Spleen (tissue), 7 donors: ENCODE measurements at regions not wholly inside any gene's neighbourhood (a gene's known extent, or its start where the extent isn't known, plus 50 kb on each side); places are given as distances from the start of the nearest gene placed in this dataset.

Experiments
- POLR2A ChIP-seq, 3 donors: fragments of 450-650 bp; IDR thresholded peaks; one replicate each; pipeline ENCODE4 v1.5.1; 2017; ENCODE audit warnings: antibody characterized with exemption in 3 of 3, mild to moderate bottlenecking in 1 of 3
- POLR2AphosphoS5 ChIP-seq, 3 donors: sonication (generic); formaldehyde crosslinking; IDR thresholded peaks; one replicate each; pipeline ENCODE4 v1.5.1; 2017; ENCODE audit warnings: antibody characterized with exemption in 3 of 3
- TF ChIP-seq, protein P1 (sequence below), 11 experiments: fragments of 200-600 bp in 7 of 11; fragments of 450-650 bp in 4 of 11; sonication (generic) in 4 of 11; IDR thresholded peaks in 8 of 11; conservative IDR thresholded peaks in 3 of 11; 1 replicate in 7 of 11; 2 replicates in 4 of 11; pipeline versions ENCODE4 v1.4.0 to v1.8.0; 2016 to 2021; ENCODE audit warnings: antibody characterized with exemption in 11 of 11, inconsistent platforms in 4 of 11, mild to moderate bottlenecking in 1 of 11
- donor health status: DM: no; HTN: no; CAD: no; lungs with moderate emphysema.
- donor health status: DM: no; HTN: no; CAD: no.
- donor health status: DM: no; HTN: no; CAD: no.

- no peak for TF ChIP-seq POLR2A (IDR thresholded peaks at IDR 0.05)
- TF ChIP-seq, protein P1, sequence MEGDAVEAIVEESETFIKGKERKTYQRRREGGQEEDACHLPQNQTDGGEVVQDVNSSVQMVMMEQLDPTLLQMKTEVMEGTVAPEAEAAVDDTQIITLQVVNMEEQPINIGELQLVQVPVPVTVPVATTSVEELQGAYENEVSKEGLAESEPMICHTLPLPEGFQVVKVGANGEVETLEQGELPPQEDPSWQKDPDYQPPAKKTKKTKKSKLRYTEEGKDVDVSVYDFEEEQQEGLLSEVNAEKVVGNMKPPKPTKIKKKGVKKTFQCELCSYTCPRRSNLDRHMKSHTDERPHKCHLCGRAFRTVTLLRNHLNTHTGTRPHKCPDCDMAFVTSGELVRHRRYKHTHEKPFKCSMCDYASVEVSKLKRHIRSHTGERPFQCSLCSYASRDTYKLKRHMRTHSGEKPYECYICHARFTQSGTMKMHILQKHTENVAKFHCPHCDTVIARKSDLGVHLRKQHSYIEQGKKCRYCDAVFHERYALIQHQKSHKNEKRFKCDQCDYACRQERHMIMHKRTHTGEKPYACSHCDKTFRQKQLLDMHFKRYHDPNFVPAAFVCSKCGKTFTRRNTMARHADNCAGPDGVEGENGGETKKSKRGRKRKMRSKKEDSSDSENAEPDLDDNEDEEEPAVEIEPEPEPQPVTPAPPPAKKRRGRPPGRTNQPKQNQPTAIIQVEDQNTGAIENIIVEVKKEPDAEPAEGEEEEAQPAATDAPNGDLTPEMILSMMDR (IDR thresholded peaks at IDR 0.05 in 8 of 11, conservative IDR thresholded peaks at IDR 0.05 in 3 of 11), result no peak
- TF ChIP-seq POLR2AphosphoS5 (IDR thresholded peaks at IDR 0.05), result no peak
Measured at GRCh38 chr5:110104060-110104725, 414.5 kb downstream of the MAN2A1 start.
